Fibroblast of skin of left biceps (primary cell): ENCODE measurements at regions not wholly inside any gene's neighbourhood (a gene's known extent, or its start where the extent isn't known, plus 50 kb on each side); places are given as distances from the start of the nearest gene placed in this dataset.

ENCODE experiments used
- DNase-seq, 2 experiments: peaks; one replicate each; pipeline ENCODE4 v3.0.0-alpha.2; 2013; ENCODE audit warnings: low read depth in 2 of 2

- no peak for DNase-seq
Measured at GRCh38 chr4:120432301-120432860, 365.7 kb upstream of the MAD2L1 start.

GRCh38 chr4:120431180-120431579 is 364.5 kb upstream of the MAD2L1 start:
- DNase-seq, result no peak

GRCh38 chr4:120418146-120418545 is 351.5 kb upstream of the MAD2L1 start:
- no peak for DNase-seq

GRCh38 chr4:120415896-120416295 is 349.2 kb upstream of the MAD2L1 start:
- DNase-seq, result no peak

- DNase-seq, result no peak
Measured at GRCh38 chr4:120406960-120407359, 340.3 kb upstream of the MAD2L1 start.

GRCh38 chr4:120403296-120403695 is 336.6 kb upstream of the MAD2L1 start:
- DNase-seq, result no peak

- DNase-seq, result no peak
Measured at GRCh38 chr4:120400441-120400840, 333.8 kb upstream of the MAD2L1 start.

GRCh38 chr4:120399826-120400225 is 333.2 kb upstream of the MAD2L1 start:
- no peak for DNase-seq

- no peak for DNase-seq
Measured at GRCh38 chr4:120395746-120396145, 329.1 kb upstream of the MAD2L1 start.

- DNase-seq, result no peak
Measured at GRCh38 chr4:120355881-120356280, 289.2 kb upstream of the MAD2L1 start.

GRCh38 chr4:120354381-120354780 is 287.7 kb upstream of the MAD2L1 start:
- peak; percentile 8 to 19 for DNase-seq

- no peak for DNase-seq
Measured at GRCh38 chr4:120353235-120353634, 286.6 kb upstream of the MAD2L1 start.

GRCh38 chr4:120352739-120353138 is 286.1 kb upstream of the MAD2L1 start:
- no peak for DNase-seq

GRCh38 chr4:120348948-120349347 is 282.3 kb upstream of the MAD2L1 start:
- no peak for DNase-seq

GRCh38 chr4:120348521-120348920 is 281.9 kb upstream of the MAD2L1 start:
- DNase-seq, result no peak

GRCh38 chr4:120331486-120332370 is 265.1 kb upstream of the MAD2L1 start:
- no peak for DNase-seq

GRCh38 chr4:120329386-120329785 is 262.7 kb upstream of the MAD2L1 start:
- no peak for DNase-seq

- DNase-seq, result no peak
Measured at GRCh38 chr4:120327276-120327675, 260.6 kb upstream of the MAD2L1 start.

GRCh38 chr4:120319046-120319767 is 252.6 kb upstream of the MAD2L1 start:
- DNase-seq, result no peak

- DNase-seq, result no peak
Measured at GRCh38 chr4:120318196-120318846, 251.7 kb upstream of the MAD2L1 start.

GRCh38 chr4:120317713-120318112 is 251.1 kb upstream of the MAD2L1 start:
- DNase-seq, result no peak

- no peak for DNase-seq
Measured at GRCh38 chr4:120316416-120316815, 249.8 kb upstream of the MAD2L1 start.
